Gastrocnemius medialis (tissue), 4 donors: ENCODE measurements at regions not wholly inside any gene's neighbourhood (a gene's known extent, or its start where the extent isn't known, plus 50 kb on each side); places are given as distances from the start of the nearest gene placed in this dataset.
"Not testable (repeated sequence)": the region's sequence is repeated elsewhere in the genome, so short reads cannot be mapped to it uniquely, and the experiment has no call there.

Experiments used
- ATAC-seq, 2 donors: fragments of 150-250 bp; one replicate each; pipeline ENCODE4 v1.9.1; 2016
- DNase-seq, 2 donors: peaks; one replicate each; pipeline ENCODE4 v3.0.0-alpha.2; 2019
- H3K27ac ChIP-seq, 4 donors: fragments of 200-600 bp; sonication (generic); 1 replicate in 1 of 4; 2 replicates in 3 of 4; pipeline ENCODE4 v1.5.1; 2016 to 2018; ENCODE audit warnings: mild to moderate bottlenecking in 2 of 4, moderate library complexity in 1 of 4
- H3K27me3 ChIP-seq, 3 donors: fragments of 200-600 bp; sonication (generic) in 2 of 3; 1 replicate in 1 of 3; 2 replicates in 2 of 3; pipeline versions ENCODE4 v1.5.1 to v1.6.0; 2016 to 2019; ENCODE audit warnings: mild to moderate bottlenecking in 1 of 3, moderate library complexity in 1 of 3
- H3K36me3 ChIP-seq, 2 donors: fragments of 200-600 bp; sonication (generic) in 1 of 2; one replicate each; pipeline ENCODE4 v1.5.1; 2017 to 2018
- H3K4me1 ChIP-seq, 2 donors: fragments of 200-600 bp; sonication (generic) in 1 of 2; one replicate each; pipeline ENCODE4 v1.5.1; 2016 to 2017; ENCODE audit warnings: mild to moderate bottlenecking in 2 of 2
- H3K4me3 ChIP-seq, 4 donors: fragments of 200-600 bp; sonication (generic) in 3 of 4; 1 replicate in 1 of 4; 2 replicates in 3 of 4; pipeline ENCODE4 v1.5.1; 2016 to 2019; ENCODE audit warnings: mild to moderate bottlenecking in 2 of 4
- H3K9me3 ChIP-seq, 3 donors: fragments of 200-600 bp; sonication (generic) in 2 of 3; 1 replicate in 1 of 3; 2 replicates in 2 of 3; pipeline ENCODE4 v1.5.1; 2016 to 2019
- CTCF ChIP-seq, 5 experiments: fragments of 450-650 bp in 3 of 5; fragments of 200-600 bp in 2 of 5; sonication (generic) in 2 of 5; IDR thresholded peaks in 4 of 5; conservative IDR thresholded peaks in 1 of 5; 1 replicate in 4 of 5; 2 replicates in 1 of 5; pipeline ENCODE4 v1.5.1; 2016 to 2019; ENCODE audit warnings: antibody characterized with exemption in 5 of 5, mild to moderate bottlenecking in 3 of 5, moderate library complexity in 3 of 5
- POLR2A ChIP-seq, 2 donors: fragments of 450-650 bp; IDR thresholded peaks; one replicate each; pipeline ENCODE4 v1.6.1; 2017; ENCODE audit warnings: antibody characterized with exemption in 2 of 2, mild to moderate bottlenecking in 2 of 2, moderate library complexity in 2 of 2
- in situ Hi-C, 4 donors: fragments of 200-750 bp; cut with MboI; loops; one replicate each; pipeline versions ENCODE4 v1.15.0 to v1.8.0; 2017; ENCODE audit warnings: low sequenced_read_pairs in 4 of 4
- intact Hi-C: fragments of 100-400 bp; cut with DNase I; formaldehyde crosslinking; loops from one replicate; pipeline ENCODE4 v1.15.1; 2023; ENCODE audit warnings: low total_unique reads

DNA sequence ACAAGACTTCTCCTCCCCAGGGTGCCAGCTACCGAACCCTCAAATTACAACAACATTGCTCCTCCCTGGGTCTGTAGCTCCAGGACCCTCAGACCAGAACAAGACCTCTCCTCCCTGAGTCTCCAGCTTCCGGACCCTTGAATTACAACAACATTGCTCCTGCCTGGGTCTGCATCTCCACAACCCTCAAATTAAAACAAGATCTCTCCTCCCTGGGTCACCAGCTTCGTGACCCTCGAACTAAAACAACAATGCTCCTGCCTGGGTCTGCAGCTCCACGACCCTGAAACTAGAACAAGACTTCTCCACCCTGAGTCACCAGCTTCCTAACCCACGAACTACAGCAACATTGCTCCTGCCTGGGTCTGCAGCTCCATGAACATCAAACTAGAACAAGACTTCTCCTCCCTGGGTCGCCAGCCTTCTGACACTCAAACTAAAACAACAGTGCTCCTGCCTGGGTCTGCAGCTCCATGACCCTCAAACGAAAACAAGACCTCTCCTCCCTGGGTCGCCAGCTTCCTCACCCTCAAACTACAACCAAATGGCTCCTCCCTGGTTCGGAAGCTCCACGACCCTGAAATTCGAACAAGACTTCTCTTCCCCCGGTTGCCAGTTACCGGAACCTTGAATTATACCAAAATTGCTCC lies 324.5 kb downstream of the PREX1 start:
- in situ Hi-C loops (no loop called here), intact Hi-C loops (no loop called here)
- H3K36me3 ChIP-seq, result no peaks in the 10 kb centered on the region
- no peak overlapping the region for H3K4me3 ChIP-seq
- no peaks in the 10 kb centered on the region for H3K4me1 ChIP-seq
- no peak for ATAC-seq
- TF ChIP-seq CTCF (IDR thresholded peaks at IDR 0.05 in 4 of 5, conservative IDR thresholded peaks at IDR 0.05 in 1 of 5) (no peak), POLR2A (IDR thresholded peaks at IDR 0.05) (no peak)
- no peak for DNase-seq
- H3K27me3 ChIP-seq, result no peaks in the 10 kb centered on the region
- no peak overlapping the region for H3K27ac ChIP-seq
- H3K9me3 ChIP-seq, result no peaks in the 10 kb centered on the region

DNA sequence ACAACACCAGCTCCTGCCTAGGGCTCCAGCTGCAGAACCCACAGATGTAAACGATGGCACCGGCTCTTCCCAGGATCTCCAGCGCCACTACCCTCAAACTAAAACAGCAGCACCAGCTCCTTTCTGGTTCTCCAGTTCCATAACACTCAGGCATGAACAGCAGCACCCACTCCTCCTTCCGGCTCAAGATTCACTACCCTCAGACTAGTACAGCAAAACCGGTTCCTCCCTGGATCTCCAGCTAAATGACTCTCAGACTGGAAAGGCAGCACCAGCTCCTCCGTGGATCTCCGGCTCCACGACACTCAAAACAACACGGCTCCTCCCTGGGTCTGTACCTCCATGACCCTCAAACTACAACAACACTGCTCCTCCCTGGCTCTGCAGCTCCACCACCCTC lies 325.0 kb downstream of the PREX1 start:
- Histone ChIP-seq H3K4me3 (no peak overlapping the region), H3K27me3 (no peaks in the 10 kb centered on the region), H3K9me3 (no peaks in the 10 kb centered on the region), H3K36me3 (no peaks in the 10 kb centered on the region), H3K4me1 (no peaks in the 10 kb centered on the region), H3K27ac (no peak overlapping the region)
- ATAC-seq (no peak), DNase-seq (no peak)
- in situ Hi-C loops (no loop called here), intact Hi-C loops (no loop called here)
- no peak for TF ChIP-seq CTCF (IDR thresholded peaks at IDR 0.05 in 4 of 5, conservative IDR thresholded peaks at IDR 0.05 in 1 of 5)
- no peak for TF ChIP-seq POLR2A (IDR thresholded peaks at IDR 0.05)

GRCh38 chr20:48502016-48502415 lies 325.8 kb downstream of the PREX1 start:
- H3K9me3 ChIP-seq, result no peaks in the 10 kb centered on the region
- TF ChIP-seq POLR2A (IDR thresholded peaks at IDR 0.05), result no peak
- TF ChIP-seq CTCF (IDR thresholded peaks at IDR 0.05 in 4 of 5, conservative IDR thresholded peaks at IDR 0.05 in 1 of 5), result no peak
- no peaks in the 10 kb centered on the region for H3K27me3 ChIP-seq
- DNase-seq, result no peak
- H3K27ac ChIP-seq, result no peak overlapping the region
- in situ Hi-C loops, result no loop called here
- H3K4me3 ChIP-seq, result no peak overlapping the region
- H3K36me3 ChIP-seq, result no peaks in the 10 kb centered on the region
- intact Hi-C loops, result no loop called here
- no peaks in the 10 kb centered on the region for H3K4me1 ChIP-seq
- no peak for ATAC-seq

DNA sequence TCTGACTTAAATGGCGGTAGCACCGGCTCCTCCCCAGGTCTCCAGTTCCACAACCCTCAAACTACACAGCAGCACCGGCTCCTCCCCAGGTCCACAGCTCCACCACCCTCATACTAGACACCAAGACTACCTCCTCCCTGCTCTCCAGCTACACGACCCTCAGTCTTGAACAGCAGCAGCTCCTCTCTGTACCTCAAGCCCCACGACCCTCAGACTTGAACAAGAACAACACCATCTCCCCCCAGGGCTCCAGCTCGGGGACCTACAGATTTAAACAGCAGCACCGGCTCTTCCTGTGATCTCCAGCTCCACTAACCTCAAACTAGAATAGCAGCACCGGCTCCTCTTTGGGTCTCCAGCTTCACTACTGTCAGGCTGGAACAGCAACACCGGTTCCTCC lies 326.9 kb downstream of the PREX1 start:
- H3K4me3 ChIP-seq, intact Hi-C loops, H3K36me3 ChIP-seq, H3K27me3 ChIP-seq, H3K27ac ChIP-seq, DNase-seq, H3K4me1 ChIP-seq, ATAC-seq, H3K9me3 ChIP-seq, in situ Hi-C loops: not testable (repeated sequence)

DNA sequence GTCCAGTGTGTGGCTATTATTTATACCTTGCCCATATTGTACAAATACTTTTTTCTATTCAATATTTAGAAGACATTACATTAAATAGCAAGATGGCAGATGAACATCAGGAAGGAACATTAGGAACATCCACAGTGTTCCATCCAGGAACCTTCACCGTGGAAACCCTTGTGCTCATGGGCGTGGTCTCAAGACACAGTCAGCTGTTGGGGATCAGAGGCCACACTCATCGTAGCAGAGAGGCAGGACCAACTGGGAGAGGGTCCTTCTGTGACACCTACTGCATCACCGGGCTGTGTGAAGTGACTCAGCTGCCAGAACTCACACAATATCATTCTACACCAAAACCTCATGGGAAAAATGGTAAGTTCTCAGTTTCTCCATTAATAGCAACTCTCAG lies 328.9 kb downstream of the PREX1 start:
- H3K27ac ChIP-seq, intact Hi-C loops, H3K4me3 ChIP-seq, DNase-seq, in situ Hi-C loops, H3K9me3 ChIP-seq, ATAC-seq, H3K27me3 ChIP-seq, H3K4me1 ChIP-seq, H3K36me3 ChIP-seq: not testable (repeated sequence)

- DNase-seq, H3K4me1 ChIP-seq, H3K4me3 ChIP-seq, H3K27me3 ChIP-seq, ATAC-seq, H3K36me3 ChIP-seq, intact Hi-C loops, H3K9me3 ChIP-seq, H3K27ac ChIP-seq, in situ Hi-C loops: not testable (repeated sequence)
Observed at GRCh38 chr20:48498125-48498524, 329.7 kb downstream of the PREX1 start.
